Coronary artery (tissue), 2 donors: ENCODE measurements at regions not wholly inside any gene's neighbourhood (a gene's known extent, or its start where the extent isn't known, plus 50 kb on each side); places are given as distances from the start of the nearest gene placed in this dataset.

Experiments used
- DNase-seq: peaks from one replicate; pipeline ENCODE4 v3.0.0-alpha.2; 2017; ENCODE audit warnings: low spot score
- H3K27ac ChIP-seq, 2 donors: fragments of 200-600 bp; sonication (generic); one replicate each; pipeline ENCODE4 v1.5.1; 2016 to 2019
- H3K4me3 ChIP-seq: fragments of 200-600 bp; sonication (generic); 2 replicates; pipeline ENCODE4 v1.5.1; 2016; ENCODE audit warnings: mild to moderate bottlenecking, moderate library complexity
- TF ChIP-seq, protein P1 (sequence below): fragments of 200-600 bp; sonication (generic); IDR thresholded peaks from one replicate; pipeline ENCODE4 v1.5.1; 2019; ENCODE audit warnings: antibody characterized with exemption

DNA sequence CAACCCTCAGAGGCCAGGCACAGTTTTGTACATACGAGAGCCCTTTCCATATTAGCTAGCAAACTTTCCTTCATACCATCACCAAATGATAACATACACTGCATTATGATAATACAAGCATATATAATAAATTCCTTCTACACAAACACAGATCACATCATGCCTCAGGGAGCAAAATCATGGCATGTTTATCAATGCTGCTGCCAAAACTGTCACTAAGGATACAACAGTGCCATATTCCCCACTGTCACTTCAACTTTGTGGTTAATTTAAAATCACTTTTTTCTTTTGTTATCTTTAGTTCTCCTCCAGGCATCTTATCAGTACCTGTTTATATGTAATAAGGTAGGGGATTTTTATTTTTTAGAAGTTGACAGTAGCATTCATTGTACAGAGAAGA, 196.3 kb downstream of the EPM2A start:
- no peak for DNase-seq
- H3K27ac ChIP-seq = no peak overlapping the region
- H3K4me3 ChIP-seq = no peak overlapping the region
- TF ChIP-seq, protein P1, sequence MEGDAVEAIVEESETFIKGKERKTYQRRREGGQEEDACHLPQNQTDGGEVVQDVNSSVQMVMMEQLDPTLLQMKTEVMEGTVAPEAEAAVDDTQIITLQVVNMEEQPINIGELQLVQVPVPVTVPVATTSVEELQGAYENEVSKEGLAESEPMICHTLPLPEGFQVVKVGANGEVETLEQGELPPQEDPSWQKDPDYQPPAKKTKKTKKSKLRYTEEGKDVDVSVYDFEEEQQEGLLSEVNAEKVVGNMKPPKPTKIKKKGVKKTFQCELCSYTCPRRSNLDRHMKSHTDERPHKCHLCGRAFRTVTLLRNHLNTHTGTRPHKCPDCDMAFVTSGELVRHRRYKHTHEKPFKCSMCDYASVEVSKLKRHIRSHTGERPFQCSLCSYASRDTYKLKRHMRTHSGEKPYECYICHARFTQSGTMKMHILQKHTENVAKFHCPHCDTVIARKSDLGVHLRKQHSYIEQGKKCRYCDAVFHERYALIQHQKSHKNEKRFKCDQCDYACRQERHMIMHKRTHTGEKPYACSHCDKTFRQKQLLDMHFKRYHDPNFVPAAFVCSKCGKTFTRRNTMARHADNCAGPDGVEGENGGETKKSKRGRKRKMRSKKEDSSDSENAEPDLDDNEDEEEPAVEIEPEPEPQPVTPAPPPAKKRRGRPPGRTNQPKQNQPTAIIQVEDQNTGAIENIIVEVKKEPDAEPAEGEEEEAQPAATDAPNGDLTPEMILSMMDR = no peak

DNA sequence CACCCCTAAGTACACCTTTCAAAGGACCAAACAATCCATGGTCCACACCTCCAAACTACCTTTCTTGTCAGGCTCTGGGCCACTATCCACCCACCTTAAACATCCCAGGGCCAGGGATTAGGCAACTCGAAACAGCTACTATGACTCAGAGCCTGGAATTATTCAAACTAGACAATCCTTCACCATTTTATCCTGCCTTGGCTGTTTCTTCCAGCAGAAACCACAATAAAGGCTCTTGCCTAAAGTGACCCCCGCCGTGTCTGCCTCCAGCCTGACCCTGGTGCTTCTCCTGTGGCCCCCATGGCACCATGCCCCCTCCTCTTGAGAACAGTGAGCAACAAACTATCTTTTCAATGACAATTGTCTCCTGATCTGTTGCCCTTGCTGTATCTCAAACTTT, 195.5 kb downstream of the EPM2A start:
- Histone ChIP-seq H3K27ac (no peak overlapping the region), H3K4me3 (no peak overlapping the region)
- TF ChIP-seq, protein P1 = no peak
- DNase-seq = no peak

DNA sequence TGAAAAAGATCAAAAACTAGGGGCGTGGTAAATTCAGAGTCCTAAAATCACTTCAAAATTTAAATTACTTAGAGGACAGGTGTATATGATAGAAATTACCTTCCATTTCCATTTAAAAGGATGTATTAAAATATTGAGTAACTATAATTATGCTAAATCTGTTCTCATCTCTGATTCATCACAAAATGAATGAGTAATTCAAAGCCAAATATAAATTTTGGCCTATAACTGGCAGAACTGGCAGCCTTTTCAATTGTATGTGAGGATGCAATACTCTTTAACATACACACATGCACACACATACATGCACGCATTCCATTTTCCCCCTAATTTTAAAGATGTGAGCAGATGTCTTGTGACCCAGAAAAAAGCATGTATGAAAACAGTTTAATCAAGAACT, 194.6 kb downstream of the EPM2A start:
- Histone ChIP-seq H3K4me3 (no peak overlapping the region), H3K27ac (no peak overlapping the region)
- no peak for DNase-seq
- TF ChIP-seq, protein P1 = no peak

DNA sequence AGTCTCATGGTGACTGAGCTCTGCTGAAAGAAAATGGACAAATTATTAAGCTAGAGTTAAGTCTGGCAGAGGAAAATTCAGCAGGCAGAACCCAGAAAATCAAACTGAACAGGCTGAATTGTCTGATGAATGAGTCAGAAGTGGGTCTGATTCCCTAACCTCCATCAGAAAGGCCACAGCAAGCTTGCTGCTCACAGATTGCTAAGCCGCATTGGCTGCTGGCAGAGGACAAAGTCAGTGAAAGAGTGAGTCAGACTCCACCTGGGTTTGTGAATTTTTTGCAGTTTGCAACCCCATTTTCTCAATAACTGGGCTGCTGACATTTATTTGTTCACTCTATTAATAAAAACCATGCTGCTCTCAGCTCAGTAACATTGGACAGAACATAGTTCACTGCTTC, 191.3 kb downstream of the EPM2A start:
- Histone ChIP-seq H3K27ac (no peak overlapping the region), H3K4me3 (no peak overlapping the region)
- DNase-seq = no peak
- TF ChIP-seq, protein P1 = no peak

DNA sequence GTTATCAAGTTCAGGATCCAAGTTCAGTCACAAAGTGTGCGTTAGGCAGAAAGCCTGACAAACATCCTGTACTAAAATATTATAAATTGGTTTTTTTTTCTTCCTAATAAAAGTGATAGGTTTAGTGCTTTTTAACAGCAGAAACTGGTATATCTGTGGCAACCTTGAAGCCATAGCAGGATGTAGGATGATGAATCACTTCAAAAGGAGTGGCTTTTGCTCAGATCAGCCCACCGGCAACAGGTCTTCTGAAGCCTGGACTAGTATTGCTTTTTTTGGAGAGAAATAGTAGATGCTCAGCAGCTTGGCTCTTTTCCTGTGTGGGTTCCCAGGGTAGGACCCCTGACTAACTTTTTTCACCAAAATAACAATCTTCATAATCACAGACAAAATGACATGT, 190.8 kb downstream of the EPM2A start:
- Histone ChIP-seq H3K27ac (no peak overlapping the region), H3K4me3 (no peak overlapping the region)
- TF ChIP-seq, protein P1 = no peak
- no peak for DNase-seq

DNA sequence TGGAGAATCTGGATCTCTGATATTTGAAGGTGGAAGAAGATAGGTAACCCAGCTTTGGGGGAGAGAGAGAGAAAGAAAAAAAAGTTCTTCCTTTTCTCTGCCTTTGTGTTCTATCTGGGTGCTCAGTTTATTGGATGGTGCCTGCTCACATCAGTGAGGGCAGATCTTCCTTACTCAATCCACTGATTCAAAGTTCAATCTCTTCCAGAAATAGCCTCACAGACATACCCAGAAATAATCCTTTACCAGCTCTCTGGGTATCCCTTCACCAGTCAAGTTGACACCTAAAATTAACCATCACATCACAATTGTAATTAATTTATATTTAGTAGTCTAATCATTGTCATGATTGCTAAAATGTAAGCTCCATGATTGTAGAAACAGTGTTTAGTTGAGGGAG, 189.1 kb downstream of the EPM2A start:
- Histone ChIP-seq H3K27ac (no peak overlapping the region), H3K4me3 (no peak overlapping the region)
- no peak for DNase-seq
- TF ChIP-seq, protein P1 = no peak

DNA sequence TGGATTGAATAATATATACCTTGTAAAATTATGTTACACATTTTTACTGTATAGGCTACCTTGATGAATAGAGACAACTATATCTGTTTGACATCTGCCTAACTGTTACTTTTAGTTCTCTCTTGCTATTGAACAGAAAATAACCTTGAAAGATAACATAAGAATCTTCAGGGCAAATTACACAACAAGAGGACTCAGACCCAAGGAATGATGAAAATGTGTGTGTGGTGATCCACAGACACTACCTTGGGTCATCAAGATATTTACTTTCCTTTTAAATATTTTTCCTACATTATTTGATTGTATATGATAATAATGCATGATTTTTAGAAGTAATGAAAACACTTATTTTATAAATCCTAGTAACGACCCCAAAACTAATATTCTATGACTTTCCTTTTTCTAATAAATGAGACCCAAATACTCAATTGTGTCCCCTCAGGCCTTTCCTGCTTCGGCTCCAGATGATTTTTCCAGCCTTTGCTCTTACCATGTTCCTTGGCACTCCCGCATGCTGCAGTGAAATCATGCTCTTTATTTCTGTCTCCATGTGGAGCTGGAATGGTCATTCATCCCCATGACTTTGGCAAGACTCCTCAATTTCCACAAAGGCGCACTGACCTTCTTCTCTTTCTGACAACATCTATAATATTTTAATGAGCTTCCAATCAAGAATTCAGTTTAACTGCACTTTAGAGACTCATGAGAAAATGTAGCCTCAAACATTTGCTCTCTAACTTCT, 187.6 kb downstream of the EPM2A start:
- Histone ChIP-seq H3K4me3 (no peak overlapping the region), H3K27ac (no peak overlapping the region)
- TF ChIP-seq, protein P1 = no peak
- DNase-seq = no peak
